GM10266 (cell line): ENCODE measurements at regions not wholly inside any gene's neighbourhood (a gene's known extent, or its start where the extent isn't known, plus 50 kb on each side); places are given as distances from the start of the nearest gene placed in this dataset.

Source experiments
- DNase-seq: peaks from one replicate; pipeline ENCODE4 v3.0.0; 2012; ENCODE audit errors: extremely low spot score
- TF ChIP-seq, protein P1 (sequence below): IDR thresholded peaks from 2 replicates; pipeline ENCODE4 v1.5.1; 2012; ENCODE audit warnings: mild to moderate bottlenecking, low read depth; ENCODE audit not compliant: control insufficient read depth, insufficient read depth; ENCODE audit errors: missing control alignments

DNA sequence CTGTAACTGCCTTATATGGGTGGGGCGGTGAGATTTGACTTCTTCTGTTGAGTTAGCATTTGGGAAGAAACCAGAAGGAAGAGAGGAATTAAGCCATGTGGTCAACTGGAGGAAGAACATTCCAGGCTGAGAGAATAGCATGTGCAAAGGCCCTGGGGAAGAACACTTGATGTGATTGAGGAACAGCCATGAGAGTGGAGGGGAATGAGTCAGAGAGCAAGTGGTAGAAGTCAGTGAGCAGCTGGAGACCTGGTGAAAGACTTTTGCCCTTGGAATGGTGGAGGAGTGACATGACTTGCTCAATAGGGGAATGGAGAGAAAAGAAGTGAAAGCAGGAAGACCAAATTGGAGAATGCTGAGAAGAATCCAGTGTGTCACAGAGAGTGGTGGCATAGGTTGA, 327.8 kb upstream of the HAND2 start:
- DNase-seq = no peak
- TF ChIP-seq, protein P1, sequence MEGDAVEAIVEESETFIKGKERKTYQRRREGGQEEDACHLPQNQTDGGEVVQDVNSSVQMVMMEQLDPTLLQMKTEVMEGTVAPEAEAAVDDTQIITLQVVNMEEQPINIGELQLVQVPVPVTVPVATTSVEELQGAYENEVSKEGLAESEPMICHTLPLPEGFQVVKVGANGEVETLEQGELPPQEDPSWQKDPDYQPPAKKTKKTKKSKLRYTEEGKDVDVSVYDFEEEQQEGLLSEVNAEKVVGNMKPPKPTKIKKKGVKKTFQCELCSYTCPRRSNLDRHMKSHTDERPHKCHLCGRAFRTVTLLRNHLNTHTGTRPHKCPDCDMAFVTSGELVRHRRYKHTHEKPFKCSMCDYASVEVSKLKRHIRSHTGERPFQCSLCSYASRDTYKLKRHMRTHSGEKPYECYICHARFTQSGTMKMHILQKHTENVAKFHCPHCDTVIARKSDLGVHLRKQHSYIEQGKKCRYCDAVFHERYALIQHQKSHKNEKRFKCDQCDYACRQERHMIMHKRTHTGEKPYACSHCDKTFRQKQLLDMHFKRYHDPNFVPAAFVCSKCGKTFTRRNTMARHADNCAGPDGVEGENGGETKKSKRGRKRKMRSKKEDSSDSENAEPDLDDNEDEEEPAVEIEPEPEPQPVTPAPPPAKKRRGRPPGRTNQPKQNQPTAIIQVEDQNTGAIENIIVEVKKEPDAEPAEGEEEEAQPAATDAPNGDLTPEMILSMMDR = no peak

DNA sequence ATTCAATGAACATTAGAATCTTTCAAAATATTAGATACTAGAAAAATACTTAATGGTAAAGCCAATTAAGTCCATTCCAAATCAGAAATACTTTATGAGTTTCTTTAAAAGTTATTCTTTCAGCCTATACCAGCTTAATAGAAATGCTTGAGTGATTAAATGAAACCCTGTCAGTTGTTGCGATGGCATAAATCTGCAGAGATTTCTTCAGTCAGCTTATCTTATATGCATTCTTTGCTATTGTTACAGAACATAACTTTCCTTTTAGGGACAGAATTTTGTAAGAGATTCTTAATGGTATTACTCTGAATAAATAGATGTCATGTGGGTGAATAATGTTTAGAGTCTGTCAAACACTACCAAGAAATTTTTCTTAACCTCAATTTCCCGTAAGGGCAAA, 325.0 kb upstream of the HAND2 start:
- TF ChIP-seq, protein P1 = no peak
- no peak for DNase-seq

DNA sequence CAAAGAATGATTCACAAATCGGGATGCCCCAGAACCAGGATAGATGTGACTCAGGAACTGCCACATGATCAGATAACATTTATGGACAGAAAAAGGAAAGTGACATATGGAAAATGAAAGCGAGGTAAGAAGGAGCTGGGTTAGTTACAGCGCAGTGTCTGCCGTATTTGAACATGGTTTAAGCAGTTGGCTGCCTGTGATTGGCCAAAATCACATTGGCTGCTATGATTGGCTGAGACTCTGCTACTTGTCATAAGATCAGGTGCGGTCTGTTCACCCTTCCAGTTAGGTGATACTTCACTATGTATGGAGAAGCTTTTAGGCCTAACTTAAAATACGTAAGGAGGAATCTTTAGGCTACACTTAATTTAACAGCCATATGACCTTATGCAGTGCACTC, 322.7 kb upstream of the HAND2 start:
- DNase-seq = no peak

DNA sequence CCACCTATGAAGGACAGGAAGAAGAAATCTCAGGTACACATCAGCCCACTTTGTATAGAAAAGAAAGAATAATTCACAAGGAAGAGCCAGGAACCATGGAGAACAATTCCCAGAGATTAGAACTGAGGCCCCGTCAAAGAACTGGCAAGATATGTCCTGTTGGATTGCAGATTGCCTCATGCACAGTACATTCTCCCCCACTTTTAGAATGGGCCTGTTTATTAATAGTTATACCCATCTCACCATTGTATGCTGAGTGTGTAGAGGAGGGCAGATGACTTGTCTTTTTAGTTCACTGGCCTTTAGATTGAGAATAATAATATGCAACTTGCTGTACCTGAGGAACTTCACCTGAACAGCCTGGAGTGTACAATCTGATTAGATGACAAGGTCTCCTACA, 315.6 kb upstream of the HAND2 start:
- no peak for DNase-seq
- TF ChIP-seq, protein P1 = no peak

More for the DNA sequence above, 322.7 kb upstream of the HAND2 start:
- TF ChIP-seq, protein P1 = no peak

DNA sequence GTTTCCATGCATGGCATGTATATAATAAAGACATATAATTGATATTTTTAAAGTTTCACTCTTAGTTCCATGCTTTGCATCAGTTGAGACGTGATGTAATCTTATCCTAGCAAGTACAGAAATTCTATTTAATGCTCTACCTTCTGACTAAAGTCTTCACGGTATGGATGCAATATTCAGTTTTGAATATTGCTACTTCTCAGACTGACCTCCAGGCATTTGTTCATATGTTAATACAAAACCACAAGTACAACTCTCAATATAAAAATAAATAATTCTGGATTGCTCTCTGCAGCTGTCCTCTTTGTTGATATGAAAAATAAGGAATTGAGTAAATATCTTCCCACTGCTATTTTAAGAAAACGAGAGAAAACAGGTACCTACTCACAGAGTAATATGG, 309.8 kb upstream of the HAND2 start:
- no peak for DNase-seq
- TF ChIP-seq, protein P1 = no peak

DNA sequence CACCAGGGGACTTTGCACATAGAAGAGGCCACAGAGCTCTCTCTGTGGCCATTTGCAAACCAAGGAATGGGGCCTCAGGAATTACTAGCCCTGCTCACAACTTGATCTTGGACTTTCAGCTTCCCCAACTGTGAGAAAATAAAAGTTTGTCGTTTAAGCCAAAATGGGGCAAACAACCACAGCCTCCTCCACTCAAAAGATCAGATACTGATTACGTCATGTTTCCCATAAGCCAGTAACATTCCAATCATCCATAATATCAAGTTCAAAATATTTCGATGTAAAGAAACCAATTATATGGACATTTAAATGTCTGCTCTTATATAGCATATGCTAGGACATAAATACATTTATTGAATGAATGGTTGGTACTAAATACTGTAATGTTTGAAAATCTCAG, 307.5 kb upstream of the HAND2 start:
- TF ChIP-seq, protein P1 = no peak
- DNase-seq = no peak

DNA sequence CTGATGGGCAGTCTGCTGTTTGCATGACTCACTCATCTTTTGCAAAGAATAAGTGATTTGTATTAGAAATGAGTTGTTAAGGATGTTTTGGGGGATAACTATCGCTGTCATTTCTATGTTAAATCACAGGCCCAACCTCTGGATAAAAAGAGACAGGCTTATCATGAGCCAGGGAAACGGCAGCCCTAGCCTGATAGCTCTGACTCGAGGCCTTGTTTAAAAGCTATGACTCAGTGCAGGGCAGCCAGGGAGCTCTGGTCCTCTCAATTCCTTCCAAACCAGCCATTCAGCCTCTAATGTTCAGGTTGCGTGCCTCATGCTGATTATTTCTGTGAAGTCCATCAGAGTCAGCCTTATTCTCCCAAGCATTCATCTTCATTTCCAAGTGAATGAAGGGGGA, 305.9 kb upstream of the HAND2 start:
- no peak for DNase-seq
- TF ChIP-seq, protein P1 = no peak
